ENCODE measurements at regions not wholly inside any gene's neighbourhood (a gene's known extent, or its start where the extent isn't known, plus 50 kb on each side); places are given as distances from the start of the nearest gene placed in this dataset.

- TF ChIP-seq CTCF (IDR thresholded peaks at IDR 0.05): no peak
- TF ChIP-seq EP300 (IDR thresholded peaks at IDR 0.05): no peak
- no peak for TF ChIP-seq POLR2A (IDR thresholded peaks at IDR 0.05)
Observed at GRCh38 chr4:63901304-63901703, 507.9 kb downstream of the TECRL start.
